Endothelial cell of umbilical vein (primary cell): ENCODE measurements at regions not wholly inside any gene's neighbourhood (a gene's known extent, or its start where the extent isn't known, plus 50 kb on each side); places are given as distances from the start of the nearest gene placed in this dataset.
"Not testable (repeated sequence)": the region's sequence is repeated elsewhere in the genome, so short reads cannot be mapped to it uniquely, and the experiment has no call there.

Experiments used
- BruUV-seq: library from RNA; stranded (reverse); fragments of 400-500 nt; replicated peaks from 2 replicates; lab custom pipeline; 2021; lab: Mats Ljungman, UMichigan
- CTCF ChIA-PET: fragments of 300-600, 350-600 bp; sonication (Branson Sonifier 250); formaldehyde crosslinking; loops from one replicate; lab custom pipeline; 2021; ENCODE audit warnings: antibody characterized with exemption, inconsistent platforms; lab: Charles Lee
- POLR2A ChIA-PET: fragments of 300-600, 350-600 bp; sonication (Branson Sonifier 250); formaldehyde crosslinking; loops from one replicate; lab custom pipeline; 2021; ENCODE audit warnings: antibody characterized with exemption, inconsistent platforms; lab: Charles Lee
- DNase-seq: peaks from one replicate; pipeline ENCODE4 v3.0.0-alpha.2; 2011; ENCODE audit warnings: low read depth, low spot score
- FAIRE-seq: peaks from 2 replicates; lab custom pipeline; 2011; peaks lifted over from hg19 to GRCh38; lab: Jason Lieb, UNC
- H2AFZ ChIP-seq: 2 replicates; pipeline ENCODE4 v1.6.0; 2012; ENCODE audit warnings: low read depth, low read length, control low read depth, inconsistent platforms
- H3K27ac ChIP-seq: 2 replicates; pipeline ENCODE4 v1.5.1; 2011; ENCODE audit warnings: low read depth, mild to moderate bottlenecking, control low read depth, low read length, moderate library complexity; ENCODE audit not compliant: insufficient read depth
- H3K27me3 ChIP-seq, 2 experiments: 2 replicates each; pipeline versions ENCODE4 v1.6.0 to v1.6.1; 2011; ENCODE audit warnings: low read length in 2 of 2, mixed read lengths in 1 of 2; ENCODE audit not compliant: control insufficient read depth in 2 of 2, insufficient read depth in 2 of 2
- H3K36me3 ChIP-seq, 2 experiments: 2 replicates in 1 of 2; 3 replicates in 1 of 2; pipeline ENCODE4 v1.5.1; 2011; ENCODE audit warnings: low read length in 2 of 2, mild to moderate bottlenecking in 1 of 2, moderate library complexity in 1 of 2; ENCODE audit not compliant: control insufficient read depth in 2 of 2, insufficient read depth in 2 of 2; ENCODE audit errors: extremely low read depth in 1 of 2
- H3K4me1 ChIP-seq: 3 replicates; pipeline ENCODE4 v1.5.1; 2011; ENCODE audit warnings: mild to moderate bottlenecking, low read length; ENCODE audit not compliant: control insufficient read depth, insufficient read depth; ENCODE audit errors: extremely low read depth
- H3K4me2 ChIP-seq: 2 replicates; pipeline ENCODE4 v1.6.1; 2011; ENCODE audit warnings: low read length, control low read depth, mixed read lengths; ENCODE audit not compliant: insufficient read depth
- H3K4me3 ChIP-seq, 3 experiments: fragments of 200-600 bp in 1 of 3; sonication (generic), shearing (Covaris generic) in 1 of 3; replicated peaks in 1 of 3; 2 replicates each; pipeline ENCODE4 v1.5.1; 2011 to 2016; ENCODE audit warnings: control low read depth in 3 of 3, low read length in 3 of 3, mild to moderate bottlenecking in 2 of 3, inconsistent platforms in 1 of 3, low read depth in 1 of 3, moderate library complexity in 1 of 3; ENCODE audit not compliant: insufficient read depth in 1 of 3
- H3K79me2 ChIP-seq: 2 replicates; pipeline ENCODE4 v1.6.0; 2012; ENCODE audit warnings: low read length, inconsistent platforms; ENCODE audit not compliant: control insufficient read depth, insufficient read depth
- H3K9ac ChIP-seq: replicated peaks from 2 replicates; pipeline ENCODE3; 2011; ENCODE audit warnings: low read length, control low read depth; ENCODE audit not compliant: insufficient read depth; ENCODE audit errors: extremely low read depth
- H3K9me1 ChIP-seq: replicated peaks from 3 replicates; pipeline ENCODE4 v1.6.0; 2011; ENCODE audit warnings: mild to moderate bottlenecking, low read length; ENCODE audit not compliant: control insufficient read depth, insufficient read depth; ENCODE audit errors: extremely low read depth
- H3K9me3 ChIP-seq: replicated peaks from 2 replicates; pipeline ENCODE4 v1.5.1; 2012; ENCODE audit warnings: low read length, inconsistent platforms; ENCODE audit not compliant: control insufficient read depth, insufficient read depth
- H4K20me1 ChIP-seq: replicated peaks from 2 replicates; pipeline ENCODE3; 2011; ENCODE audit warnings: mild to moderate bottlenecking, low read length; ENCODE audit not compliant: control insufficient read depth, insufficient read depth; ENCODE audit errors: extremely low read depth
- EZH2 ChIP-seq: IDR thresholded peaks from 2 replicates; pipeline ENCODE4 v1.6.1; 2012; ENCODE audit warnings: borderline replicate concordance, low read depth, mild to moderate bottlenecking, moderate library complexity, low read length, inconsistent platforms; ENCODE audit not compliant: severe bottlenecking
- FOS ChIP-seq: IDR thresholded peaks from 2 replicates; pipeline ENCODE4 v1.6.1; 2011; ENCODE audit warnings: mild to moderate bottlenecking, low read length, moderate library complexity, borderline replicate concordance; ENCODE audit not compliant: insufficient read depth
- GATA2 ChIP-seq: IDR thresholded peaks from 2 replicates; pipeline ENCODE4 v1.7.0; 2011; ENCODE audit warnings: low read depth, mild to moderate bottlenecking, moderate library complexity, mixed read lengths, low read length; ENCODE audit not compliant: insufficient read length, insufficient read depth
- JUN ChIP-seq: IDR thresholded peaks from 2 replicates; pipeline ENCODE4 v1.6.1; 2011; ENCODE audit warnings: borderline replicate concordance, low read depth; ENCODE audit not compliant: insufficient read length, insufficient read depth
- MYC ChIP-seq: IDR thresholded peaks from one replicate; pipeline ENCODE4 v1.6.1; 2011; ENCODE audit warnings: mild to moderate bottlenecking, low read depth, low read length
- POLR2A ChIP-seq: IDR thresholded peaks from 2 replicates; pipeline ENCODE4 v1.6.1; 2012; ENCODE audit warnings: low read depth, mild to moderate bottlenecking, control low read depth, low read length
- POLR2AphosphoS5 ChIP-seq: IDR thresholded peaks from 2 replicates; pipeline ENCODE4 v1.6.1; 2012; ENCODE audit warnings: low read depth, mild to moderate bottlenecking, control low read depth, low read length, moderate library complexity; ENCODE audit not compliant: insufficient read depth
- dilution Hi-C: fragments of 300-500 bp; cut with MboI; formaldehyde crosslinking; loops from one replicate; pipeline ENCODE4 v1.15.0; 2019; ENCODE audit warnings: low sequenced_read_pairs; ENCODE audit not compliant: extremely low pct_ligation_motif_present
- intact Hi-C: fragments of 100-400 bp; cut with micrococcal nuclease; formaldehyde crosslinking; loops from one replicate; pipeline ENCODE4 v1.10.0; 2022
- TF ChIP-seq, protein P1 (sequence below), 2 donors: IDR thresholded peaks; 1 replicate in 1 of 2; 2 replicates in 1 of 2; pipeline ENCODE4 v1.5.1; 2011; ENCODE audit warnings: low read length in 2 of 2, mild to moderate bottlenecking in 2 of 2, moderate library complexity in 2 of 2, control low read depth in 1 of 2, inconsistent platforms in 1 of 2, low read depth in 1 of 2; ENCODE audit not compliant: insufficient read depth in 1 of 2; ENCODE audit errors: extremely low read depth in 1 of 2
- TF ChIP-seq, protein P2 (sequence below): IDR thresholded peaks from 2 replicates; pipeline ENCODE4 v1.6.1; 2011; ENCODE audit not compliant: insufficient read depth, insufficient read length

DNA sequence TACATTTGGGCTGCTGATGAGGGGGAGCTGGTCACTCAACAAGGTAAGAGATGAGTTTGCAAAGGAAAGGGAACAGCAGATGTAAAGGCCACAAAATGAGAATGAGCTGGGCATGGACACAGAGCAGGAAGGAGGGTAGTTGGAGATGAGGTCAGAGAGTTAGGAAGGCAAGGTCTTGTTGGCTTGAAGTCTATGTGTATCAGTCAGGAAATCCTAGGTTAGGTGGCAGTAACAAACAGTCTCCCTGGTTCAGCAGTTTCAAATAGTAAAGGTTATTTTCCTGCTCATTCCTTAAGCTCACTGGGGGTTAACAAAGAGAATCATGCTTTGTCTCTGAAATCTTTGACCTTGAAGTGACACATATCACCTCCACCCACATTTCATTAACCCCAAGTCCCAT is 58.3 kb upstream of the ARL4C start:
- no peaks in the 10 kb centered on the region for H3K4me1 ChIP-seq
- no peak for TF ChIP-seq GATA2
- TF ChIP-seq, protein P1, sequence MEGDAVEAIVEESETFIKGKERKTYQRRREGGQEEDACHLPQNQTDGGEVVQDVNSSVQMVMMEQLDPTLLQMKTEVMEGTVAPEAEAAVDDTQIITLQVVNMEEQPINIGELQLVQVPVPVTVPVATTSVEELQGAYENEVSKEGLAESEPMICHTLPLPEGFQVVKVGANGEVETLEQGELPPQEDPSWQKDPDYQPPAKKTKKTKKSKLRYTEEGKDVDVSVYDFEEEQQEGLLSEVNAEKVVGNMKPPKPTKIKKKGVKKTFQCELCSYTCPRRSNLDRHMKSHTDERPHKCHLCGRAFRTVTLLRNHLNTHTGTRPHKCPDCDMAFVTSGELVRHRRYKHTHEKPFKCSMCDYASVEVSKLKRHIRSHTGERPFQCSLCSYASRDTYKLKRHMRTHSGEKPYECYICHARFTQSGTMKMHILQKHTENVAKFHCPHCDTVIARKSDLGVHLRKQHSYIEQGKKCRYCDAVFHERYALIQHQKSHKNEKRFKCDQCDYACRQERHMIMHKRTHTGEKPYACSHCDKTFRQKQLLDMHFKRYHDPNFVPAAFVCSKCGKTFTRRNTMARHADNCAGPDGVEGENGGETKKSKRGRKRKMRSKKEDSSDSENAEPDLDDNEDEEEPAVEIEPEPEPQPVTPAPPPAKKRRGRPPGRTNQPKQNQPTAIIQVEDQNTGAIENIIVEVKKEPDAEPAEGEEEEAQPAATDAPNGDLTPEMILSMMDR (IDR thresholded peaks at IDR 0.05; ENCODE audit: extremely low read depth in 1 of 2, insufficient read depth in 1 of 2, low read depth in 1 of 2, low read length in 2 of 2), result no peak
- TF ChIP-seq EZH2, result no peak
- no peak for TF ChIP-seq FOS
- no peak for TF ChIP-seq POLR2AphosphoS5
- no peak for TF ChIP-seq POLR2A
- TF ChIP-seq JUN, result no peak
- no peak for TF ChIP-seq MYC
- TF ChIP-seq, protein P2, sequence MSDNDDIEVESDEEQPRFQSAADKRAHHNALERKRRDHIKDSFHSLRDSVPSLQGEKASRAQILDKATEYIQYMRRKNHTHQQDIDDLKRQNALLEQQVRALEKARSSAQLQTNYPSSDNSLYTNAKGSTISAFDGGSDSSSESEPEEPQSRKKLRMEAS, result no peak
- POLR2A ChIA-PET, result no interaction called here
- no peak overlapping the region for H3K4me2 ChIP-seq
- dilution Hi-C loops, result loop anchor here (25.0 kb wide), 1 partner anchor 557 kb away; no protein-coding TSS in a partner anchor
- DNase-seq (no peak), FAIRE-seq (no peak)
- no peaks in the 10 kb centered on the region for H3K9me3 ChIP-seq
- no peak overlapping the region for H3K4me3 ChIP-seq
- no peak overlapping the region for H2AFZ ChIP-seq
- no peak overlapping the region for H3K9ac ChIP-seq
- H3K27ac ChIP-seq, result no peak overlapping the region
- CTCF ChIA-PET, result interaction anchor here (1.2 to 4.5 kb wide), 3 partner anchors 10 to 562 kb away, joined by 4 to 43 read pairs (median 16); no protein-coding TSS in a partner anchor
- H3K27me3 ChIP-seq, result no peaks in the 10 kb centered on the region
- H3K36me3 ChIP-seq, result no peaks in the 10 kb centered on the region
- no peaks in the 10 kb centered on the region for H4K20me1 ChIP-seq
- no peaks in the 10 kb centered on the region for H3K79me2 ChIP-seq
- no TSS peak for BruUV-seq
- no peaks in the 10 kb centered on the region for H3K9me1 ChIP-seq
- intact Hi-C loops, result loop anchor here (10.0 kb wide), 1 partner anchor 190 kb away; no protein-coding TSS in a partner anchor

DNA sequence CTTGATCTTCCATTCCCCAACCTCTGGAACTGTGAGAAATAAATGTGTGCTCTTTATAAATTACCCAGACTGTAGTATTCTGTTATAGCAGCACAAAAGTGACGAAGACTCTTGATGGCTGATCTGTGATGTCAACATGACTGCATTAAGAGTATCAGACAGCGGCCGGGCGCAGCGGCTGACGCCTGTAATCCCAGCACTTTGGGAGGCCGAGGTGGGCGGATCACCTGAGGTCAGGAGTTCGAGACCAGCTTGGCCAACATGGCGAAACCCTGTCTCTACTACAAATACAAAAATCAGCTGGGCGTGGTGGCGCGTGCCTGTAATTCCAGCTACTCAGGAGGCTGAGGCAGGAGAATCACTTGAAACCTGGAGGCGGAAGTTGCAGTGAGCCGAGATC is 56.3 kb upstream of the ARL4C start:
- POLR2A ChIA-PET, result not testable (repeated sequence)

More for the DNA sequence above, 56.3 kb upstream of the ARL4C start:
- BruUV-seq, H3K4me1 ChIP-seq, FAIRE-seq, H4K20me1 ChIP-seq, H3K9me1 ChIP-seq, H3K4me3 ChIP-seq, H3K27ac ChIP-seq, DNase-seq, H3K9me3 ChIP-seq, H3K9ac ChIP-seq, H3K79me2 ChIP-seq, H2AFZ ChIP-seq, H3K36me3 ChIP-seq, H3K27me3 ChIP-seq, H3K4me2 ChIP-seq: not testable (repeated sequence)
- dilution Hi-C loops, result loop anchor here (25.0 kb wide), 1 partner anchor 559 kb away; no protein-coding TSS in a partner anchor
- CTCF ChIA-PET, result interaction anchor here (1.2 to 2.5 kb wide), 3 partner anchors 8 to 564 kb away, joined by 8 to 12 read pairs (median 9); no protein-coding TSS in a partner anchor
- intact Hi-C loops, result loop anchor here (10.0 kb wide), 1 partner anchor 192 kb away; no protein-coding TSS in a partner anchor
